PC-9 (cell line): ENCODE measurements at regions not wholly inside any gene's neighbourhood (a gene's known extent, or its start where the extent isn't known, plus 50 kb on each side); places are given as distances from the start of the nearest gene placed in this dataset.

Experiments used
- BruUV-seq: library from RNA; stranded (reverse); fragments of 400-500 nt; replicated peaks from 2 replicates; lab custom pipeline; 2021; lab: Mats Ljungman, UMichigan
- CTCF ChIA-PET: fragments of 300-600 bp; sonication (Branson Sonifier 250); formaldehyde crosslinking; loops from one replicate; lab custom pipeline; 2022; ENCODE audit warnings: antibody characterized with exemption; lab: Charles Lee
- POLR2A ChIA-PET: fragments of 300-600 bp; sonication (Branson Sonifier 250); formaldehyde crosslinking; loops from one replicate; lab custom pipeline; 2022; ENCODE audit warnings: antibody characterized with exemption; ENCODE audit not compliant: unreplicated experiment; lab: Charles Lee
- DNase-seq, 2 experiments: peaks; one replicate each; pipeline versions ENCODE4 v3.0.0 to v3.0.0-alpha.2; 2015 to 2022; ENCODE audit warnings: mixed read lengths in 1 of 2
- H2AFZ ChIP-seq: fragments of 200-600 bp; sonication (generic); 2 replicates; pipeline ENCODE4 v1.8.1; 2017; ENCODE audit warnings: antibody characterized with exemption
- H3F3A ChIP-seq: fragments of 200-600 bp; sonication (generic); 2 replicates; pipeline ENCODE4 v1.8.1; 2017; ENCODE audit warnings: antibody characterized with exemption, mild to moderate bottlenecking, low read depth; ENCODE audit not compliant: insufficient read depth
- H3K27ac ChIP-seq: fragments of 200-600 bp; sonication (generic); 2 replicates; pipeline ENCODE4 v1.6.1; 2016; ENCODE audit warnings: mixed run types
- H3K27me3 ChIP-seq: fragments of 200-600 bp; sonication (generic); 2 replicates; pipeline ENCODE4 v1.6.1; 2016; ENCODE audit warnings: low read depth, mixed run types; ENCODE audit not compliant: insufficient read depth
- H3K36me3 ChIP-seq: fragments of 200-600 bp; sonication (generic); 2 replicates; pipeline ENCODE4 v1.6.1; 2016; ENCODE audit warnings: low read depth, mixed run types
- H3K4me1 ChIP-seq: fragments of 200-600 bp; sonication (generic); replicated peaks from 2 replicates; pipeline ENCODE4 v1.6.1; 2016; ENCODE audit warnings: mixed run types; ENCODE audit not compliant: insufficient read depth
- H3K4me2 ChIP-seq: fragments of 200-600 bp; sonication (generic); 2 replicates; pipeline ENCODE4 v1.6.1; 2017; ENCODE audit warnings: mixed run types
- H3K4me3 ChIP-seq: fragments of 200-600 bp; sonication (generic); 2 replicates; pipeline ENCODE4 v1.6.1; 2016; ENCODE audit warnings: mixed run types
- H3K79me2 ChIP-seq: fragments of 200-600 bp; sonication (generic); 2 replicates; pipeline ENCODE4 v1.6.1; 2017; ENCODE audit warnings: low read depth, mixed run types
- H3K9me2 ChIP-seq: fragments of 200-600 bp; sonication (generic); 2 replicates; pipeline ENCODE4 v1.8.1; 2017; ENCODE audit warnings: mild to moderate bottlenecking; ENCODE audit not compliant: insufficient read depth
- H3K9me3 ChIP-seq: fragments of 200-600 bp; sonication (generic); 2 replicates; pipeline ENCODE4 v1.8.1; 2016; ENCODE audit warnings: low read depth; ENCODE audit not compliant: insufficient read depth
- H4K20me1 ChIP-seq: fragments of 200-600 bp; sonication (generic); 2 replicates; pipeline ENCODE4 v1.8.1; 2017; ENCODE audit not compliant: insufficient read depth
- EZH2 ChIP-seq: fragments of 200-600 bp; sonication (generic); IDR thresholded peaks from 2 replicates; pipeline ENCODE4 v1.8.0; 2017; ENCODE audit warnings: antibody characterized with exemption, low read depth
- intact Hi-C: fragments of 100-400 bp; cut with micrococcal nuclease; formaldehyde crosslinking; loops from one replicate; pipeline ENCODE4 v1.10.0; 2022; ENCODE audit not compliant: unreplicated experiment
- TF ChIP-seq, protein P1 (sequence below): fragments of 200-600 bp; sonication (generic); conservative IDR thresholded peaks from 2 replicates; pipeline ENCODE4 v1.6.1; 2017; ENCODE audit warnings: mixed run types, antibody characterized with exemption, mild to moderate bottlenecking, moderate library complexity

DNA sequence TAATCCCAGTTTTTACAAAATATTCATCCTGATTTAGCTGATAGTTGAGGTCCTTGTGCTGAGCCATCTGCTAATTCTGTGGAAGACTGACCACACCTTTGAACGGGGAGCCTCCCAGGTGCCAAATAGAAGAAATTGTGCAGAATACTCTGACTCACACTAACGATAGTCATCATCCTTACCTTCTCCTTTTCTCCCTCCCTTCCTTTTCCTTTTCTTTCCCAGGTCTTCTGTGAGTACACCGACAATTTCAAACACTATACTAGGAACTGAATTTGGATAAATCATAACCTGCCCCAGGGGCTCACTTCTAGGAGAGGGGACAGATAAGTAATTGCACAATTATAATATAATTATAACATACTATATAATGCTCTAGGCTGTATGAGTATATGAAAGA lies 73.1 kb upstream of the CTSC start:
- ChIA-PET CTCF (no interaction called here), POLR2A (interaction anchor here (0.6 to 0.7 kb wide), 2 partner anchors 26 to 1785 kb away, joined by 4 to 7 read pairs; no protein-coding TSS in a partner anchor)
- Histone ChIP-seq H3F3A (peaks cover 47% of the 10 kb centered on the region), H3K27me3 (no peaks in the 10 kb centered on the region), H3K9me3 (no peaks in the 10 kb centered on the region), H3K4me1 (peaks cover 46% of the 10 kb centered on the region), H3K4me2 (peak overlapping the region; percentile 59), H2AFZ (no peak overlapping the region), H3K79me2 (no peaks in the 10 kb centered on the region), H3K4me3 (peak overlapping the region; percentile 5; the same call in 1 of the 2 replicates), H4K20me1 (no peaks in the 10 kb centered on the region), H3K27ac (peak overlapping the region; percentile 71), H3K9me2 (no peaks in the 10 kb centered on the region), H3K36me3 (no peaks in the 10 kb centered on the region)
- TF ChIP-seq, protein P1, sequence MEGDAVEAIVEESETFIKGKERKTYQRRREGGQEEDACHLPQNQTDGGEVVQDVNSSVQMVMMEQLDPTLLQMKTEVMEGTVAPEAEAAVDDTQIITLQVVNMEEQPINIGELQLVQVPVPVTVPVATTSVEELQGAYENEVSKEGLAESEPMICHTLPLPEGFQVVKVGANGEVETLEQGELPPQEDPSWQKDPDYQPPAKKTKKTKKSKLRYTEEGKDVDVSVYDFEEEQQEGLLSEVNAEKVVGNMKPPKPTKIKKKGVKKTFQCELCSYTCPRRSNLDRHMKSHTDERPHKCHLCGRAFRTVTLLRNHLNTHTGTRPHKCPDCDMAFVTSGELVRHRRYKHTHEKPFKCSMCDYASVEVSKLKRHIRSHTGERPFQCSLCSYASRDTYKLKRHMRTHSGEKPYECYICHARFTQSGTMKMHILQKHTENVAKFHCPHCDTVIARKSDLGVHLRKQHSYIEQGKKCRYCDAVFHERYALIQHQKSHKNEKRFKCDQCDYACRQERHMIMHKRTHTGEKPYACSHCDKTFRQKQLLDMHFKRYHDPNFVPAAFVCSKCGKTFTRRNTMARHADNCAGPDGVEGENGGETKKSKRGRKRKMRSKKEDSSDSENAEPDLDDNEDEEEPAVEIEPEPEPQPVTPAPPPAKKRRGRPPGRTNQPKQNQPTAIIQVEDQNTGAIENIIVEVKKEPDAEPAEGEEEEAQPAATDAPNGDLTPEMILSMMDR: no peak
- no peak for TF ChIP-seq EZH2
- no TSS peak for BruUV-seq
- peak; percentile 22 to 90 for DNase-seq
- intact Hi-C loops: no loop called here

DNA sequence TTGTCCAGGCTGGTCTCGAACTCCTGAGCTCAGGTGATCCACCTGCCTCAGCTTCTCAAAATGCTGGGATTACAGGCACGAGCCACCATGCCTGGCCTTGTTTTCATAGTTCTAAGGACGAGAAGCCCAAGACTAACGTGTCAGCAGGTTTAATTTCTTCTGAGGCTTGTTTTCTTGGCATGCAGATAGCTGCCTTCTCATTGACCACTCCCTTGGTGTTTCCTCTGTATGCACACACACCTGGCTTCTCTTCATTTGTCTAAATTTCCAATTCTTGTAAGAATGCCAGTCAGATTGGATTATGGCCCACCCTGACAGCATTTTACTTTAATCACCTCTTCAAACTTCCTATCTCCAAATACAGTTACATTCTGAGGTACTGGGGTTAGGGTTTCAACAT lies 72.5 kb upstream of the CTSC start:
- Histone ChIP-seq H3K4me3 (peak overlapping the region; percentile 5; the same call in 1 of the 2 replicates), H3K27me3 (no peaks in the 10 kb centered on the region)

DNA sequence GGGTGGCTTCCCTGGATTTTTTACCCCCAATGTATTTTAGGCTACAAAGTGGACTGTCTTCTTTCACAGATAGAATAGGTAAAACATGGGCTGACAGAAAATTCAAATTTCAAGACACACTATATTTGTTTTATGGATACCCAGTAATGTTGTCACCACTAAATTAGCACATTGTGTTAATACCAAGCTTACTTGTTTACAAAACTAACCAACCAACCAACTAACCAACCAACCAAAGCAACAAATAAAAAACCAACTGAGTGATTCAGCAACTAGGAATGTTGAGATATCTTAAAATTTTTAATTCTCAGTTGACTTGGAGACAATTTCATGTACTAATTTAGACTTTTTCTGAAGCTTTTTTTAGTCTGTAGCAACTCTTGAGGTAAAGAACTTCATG lies 69.3 kb upstream of the CTSC start:
- TF ChIP-seq, protein P1: no peak
- no peak for TF ChIP-seq EZH2
- no peak for DNase-seq
- H3K36me3 ChIP-seq: no peaks in the 10 kb centered on the region
- no TSS peak for BruUV-seq
- no peaks in the 10 kb centered on the region for H3K9me2 ChIP-seq
- H3K4me3 ChIP-seq: no peak overlapping the region
- intact Hi-C loops: no loop called here
- no peak overlapping the region for H2AFZ ChIP-seq
- peaks cover 35% of the 10 kb centered on the region for H3F3A ChIP-seq
- CTCF ChIA-PET: no interaction called here
- H3K9me3 ChIP-seq: no peaks in the 10 kb centered on the region; the same call in 1 of the 2 replicates
- no peak overlapping the region for H3K4me2 ChIP-seq
- no peak overlapping the region for H3K27ac ChIP-seq
- peaks cover 44% of the 10 kb centered on the region for H3K4me1 ChIP-seq
- no peaks in the 10 kb centered on the region for H3K27me3 ChIP-seq
- no peaks in the 10 kb centered on the region for H4K20me1 ChIP-seq
- POLR2A ChIA-PET: no interaction called here
- no peaks in the 10 kb centered on the region for H3K79me2 ChIP-seq

More for the DNA sequence above, 72.5 kb upstream of the CTSC start:
- no peak for DNase-seq
- peak overlapping the region; percentile 71 for H3K27ac ChIP-seq
- no peaks in the 10 kb centered on the region for H3K9me3 ChIP-seq
- no peaks in the 10 kb centered on the region for H3K36me3 ChIP-seq
- intact Hi-C loops: no loop called here
- peak overlapping the region; percentile 59 for H3K4me2 ChIP-seq
- ChIA-PET POLR2A (interaction anchor here (0.7 to 0.8 kb wide), 2 partner anchors 25 to 307 kb away, joined by 5 to 7 read pairs; no protein-coding TSS in a partner anchor), CTCF (no interaction called here)
- peaks cover 41% of the 10 kb centered on the region for H3F3A ChIP-seq
- TF ChIP-seq EZH2: no peak
- TF ChIP-seq, protein P1: no peak
- no peaks in the 10 kb centered on the region for H4K20me1 ChIP-seq
- no peaks in the 10 kb centered on the region for H3K9me2 ChIP-seq
- no peaks in the 10 kb centered on the region for H3K79me2 ChIP-seq
- H3K4me1 ChIP-seq: peaks cover 40% of the 10 kb centered on the region
- no peak overlapping the region for H2AFZ ChIP-seq
- BruUV-seq: no TSS peak
